IPS DF 4.7 (cell line): ENCODE measurements at regions not wholly inside any gene's neighbourhood (a gene's known extent, or its start where the extent isn't known, plus 50 kb on each side); places are given as distances from the start of the nearest gene placed in this dataset.

ENCODE experiments used
- DNase-seq: peaks from one replicate; pipeline ENCODE4 v3.0.0-alpha.2; 2013; ENCODE audit warnings: low spot score; ENCODE audit errors: extremely low read depth

DNA sequence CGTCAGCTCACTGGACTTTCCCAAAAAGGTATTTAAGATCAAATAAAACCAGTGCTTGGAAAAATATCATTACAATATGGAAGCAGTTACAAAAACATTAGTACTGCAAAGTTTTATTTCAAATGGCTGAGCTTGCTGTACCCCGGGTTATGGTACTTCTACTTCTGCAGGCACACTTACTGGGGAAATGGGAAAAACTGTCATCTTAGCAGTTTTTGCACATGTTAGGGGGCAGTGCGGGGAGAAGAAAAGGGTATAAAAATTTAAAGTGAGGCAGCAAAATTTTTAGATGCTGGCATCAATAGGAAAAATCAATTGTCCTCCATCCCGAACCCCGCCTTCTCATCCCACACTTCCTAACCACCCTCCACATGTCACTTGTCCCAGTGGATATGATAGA is 133.4 kb downstream of the ATG4C start:
- DNase-seq: no peak

DNA sequence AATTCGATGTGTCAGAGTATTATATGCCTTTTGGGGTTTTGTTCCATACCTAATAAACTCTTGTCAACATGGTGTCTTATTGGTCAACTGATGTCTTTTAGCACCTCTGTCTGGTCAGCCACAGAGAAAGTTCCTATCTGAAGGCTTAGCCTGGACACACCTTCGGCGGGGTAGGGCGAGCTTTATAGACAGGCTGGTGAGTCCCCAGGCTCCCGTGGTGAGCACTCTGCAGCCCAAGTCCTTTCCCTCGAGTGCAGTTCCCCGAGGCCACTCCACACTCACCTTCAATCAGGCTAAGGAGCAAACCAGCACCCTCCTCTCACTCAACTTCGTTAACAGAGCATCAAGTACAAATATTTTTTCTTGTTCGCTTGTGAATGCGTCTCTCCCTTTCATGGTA is 133.9 kb downstream of the ATG4C start:
- no peak for DNase-seq

DNA sequence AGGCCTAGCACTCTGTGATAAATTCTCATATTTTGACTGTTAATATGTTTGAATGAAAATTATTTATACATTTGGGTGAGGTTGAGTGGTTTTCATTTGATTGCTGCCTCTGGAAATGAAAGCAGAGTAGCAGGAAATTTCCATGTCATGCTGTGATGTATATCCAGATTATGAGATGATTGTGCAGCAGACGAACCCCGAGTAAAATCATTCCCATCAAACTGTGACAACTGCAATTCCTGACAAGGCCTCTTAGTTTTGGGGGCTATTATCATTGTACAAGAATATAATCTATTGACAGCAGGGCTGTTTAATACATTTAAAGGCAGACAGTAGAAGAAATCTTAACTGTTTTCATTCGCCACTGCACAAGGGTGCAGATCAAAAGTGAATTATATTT is 134.8 kb downstream of the ATG4C start:
- no peak for DNase-seq

DNA sequence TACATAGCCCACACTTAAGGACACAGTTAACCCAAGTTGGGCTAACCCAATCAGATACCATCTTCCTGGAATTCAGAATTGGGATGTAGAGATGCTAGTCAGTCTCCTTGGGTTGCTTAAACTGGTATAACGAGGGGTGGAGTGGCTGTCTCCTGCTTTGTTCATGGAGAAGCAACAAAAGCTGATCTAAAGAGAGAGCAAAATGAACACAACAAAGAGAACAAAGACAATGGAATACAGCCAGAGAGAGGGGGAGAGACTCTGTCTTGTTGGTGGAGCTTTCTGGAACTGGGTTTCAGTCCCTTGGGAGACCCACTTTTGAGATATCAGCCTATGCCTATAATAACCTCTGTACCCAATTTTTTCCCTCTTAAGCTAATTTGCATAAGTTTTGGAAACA is 138.1 kb downstream of the ATG4C start:
- no peak for DNase-seq

DNA sequence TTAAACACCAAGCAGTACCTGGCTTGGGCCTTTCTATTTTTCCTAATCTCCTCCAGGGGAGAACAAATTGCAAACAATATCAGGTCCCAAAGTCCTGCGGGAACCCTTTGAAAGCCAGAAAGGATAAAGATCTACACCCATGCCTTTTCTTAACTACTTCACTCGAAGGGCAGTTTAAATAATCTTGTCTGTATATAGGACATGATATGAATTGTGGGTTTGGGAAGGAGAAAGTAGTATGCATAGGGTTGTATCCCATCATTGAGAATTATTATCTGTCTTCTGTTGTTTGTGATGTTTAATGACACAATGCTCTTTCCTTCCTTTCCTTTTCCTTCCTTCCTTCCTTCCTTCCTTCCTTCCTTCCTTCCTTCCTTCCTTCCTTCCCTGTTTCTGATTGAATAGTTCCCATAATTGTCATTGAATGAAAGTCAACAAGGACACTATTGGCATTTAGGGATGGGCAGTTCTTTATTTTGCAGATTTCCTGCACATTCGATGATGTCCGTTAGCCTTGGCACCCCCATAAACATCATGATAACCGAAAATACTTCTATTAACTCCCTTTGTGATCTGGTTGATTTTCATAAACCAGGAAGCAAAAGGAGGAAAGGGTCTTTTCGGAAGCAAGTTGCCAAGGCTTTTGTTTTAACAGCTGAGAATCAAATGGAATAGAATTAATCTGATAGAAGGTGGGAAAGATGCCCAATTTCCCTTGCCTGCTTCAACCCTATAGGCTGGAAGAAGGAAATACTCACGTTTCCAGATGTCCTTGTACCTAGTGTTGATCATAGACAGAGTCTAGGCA is 141.3 kb downstream of the ATG4C start:
- DNase-seq: no peak

DNA sequence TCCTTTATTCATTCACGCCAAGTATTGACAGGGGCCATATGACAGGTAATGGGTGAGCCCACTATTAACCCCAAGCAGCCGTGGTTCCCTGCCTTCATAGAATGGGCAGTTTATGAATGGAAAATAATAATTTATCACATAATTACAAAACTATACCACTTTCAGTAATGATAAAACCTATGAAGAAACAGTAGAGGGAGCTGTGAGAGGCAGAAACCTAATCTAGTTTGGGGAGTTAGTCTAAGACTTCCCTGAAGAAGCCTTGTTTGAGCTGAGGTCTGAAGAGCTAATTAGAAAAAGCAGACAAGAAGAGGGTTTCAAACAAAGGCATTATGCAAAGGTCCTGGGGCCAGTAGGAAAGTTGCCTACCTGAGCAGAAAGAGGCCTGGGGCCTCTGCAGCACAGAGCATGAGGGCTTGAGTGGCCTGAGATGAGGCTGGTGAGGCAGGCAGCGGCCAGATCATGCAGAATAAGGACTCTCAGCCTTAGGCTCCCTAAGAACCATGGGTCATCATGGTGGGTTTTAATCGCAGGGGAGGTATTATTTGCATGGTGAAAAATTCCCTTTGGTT is 142.8 kb downstream of the ATG4C start:
- no peak for DNase-seq

DNA sequence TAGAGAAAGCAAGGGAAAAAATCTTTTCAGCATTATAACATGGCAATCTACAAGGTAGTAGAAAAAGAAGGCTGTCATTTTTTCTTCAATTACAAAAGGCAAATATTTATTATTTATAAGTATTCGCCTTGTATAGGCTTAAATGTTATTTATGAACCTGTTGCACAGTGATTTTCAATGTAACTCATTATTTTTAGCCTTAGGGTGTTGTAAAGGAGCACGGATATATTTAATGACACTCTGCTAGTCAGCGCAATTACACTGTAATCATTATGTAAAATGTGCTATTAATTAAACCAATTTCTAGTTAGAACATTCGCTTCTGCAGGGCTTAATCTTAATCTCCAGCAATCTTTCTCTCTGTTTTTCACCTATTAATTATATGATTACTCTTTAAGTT is 145.0 kb downstream of the ATG4C start:
- DNase-seq: no peak

DNA sequence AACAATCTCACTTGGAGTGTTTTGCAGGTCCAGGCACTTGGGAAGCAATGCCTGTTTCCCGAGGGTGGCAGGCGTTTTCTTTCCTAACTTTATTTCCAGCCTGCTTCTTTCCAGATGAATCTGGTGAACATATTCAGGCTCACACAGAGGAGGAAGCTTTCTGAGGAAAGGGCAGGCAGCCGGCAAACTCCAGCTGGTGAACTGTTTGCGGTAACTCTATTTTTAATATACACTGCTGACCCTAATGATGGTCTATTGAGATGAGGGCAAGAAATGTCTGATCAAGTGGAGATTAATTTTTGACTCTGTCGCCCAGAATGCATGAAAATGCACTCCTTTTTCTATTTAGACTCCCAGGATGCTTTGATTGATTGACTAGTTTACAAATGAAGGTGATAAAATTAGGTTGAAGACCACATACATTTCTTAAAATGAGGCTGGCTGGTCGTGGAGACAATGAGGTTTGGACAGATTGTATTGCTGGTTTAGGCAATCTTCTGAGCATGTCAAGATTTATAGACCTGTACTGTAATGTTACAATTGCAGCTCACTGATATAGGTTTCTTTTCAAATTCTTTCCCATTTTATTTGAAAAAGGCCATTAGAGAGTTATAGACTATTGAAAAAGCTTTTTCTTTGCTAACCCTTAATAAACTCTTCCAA is 153.8 kb downstream of the ATG4C start:
- DNase-seq: no peak

DNA sequence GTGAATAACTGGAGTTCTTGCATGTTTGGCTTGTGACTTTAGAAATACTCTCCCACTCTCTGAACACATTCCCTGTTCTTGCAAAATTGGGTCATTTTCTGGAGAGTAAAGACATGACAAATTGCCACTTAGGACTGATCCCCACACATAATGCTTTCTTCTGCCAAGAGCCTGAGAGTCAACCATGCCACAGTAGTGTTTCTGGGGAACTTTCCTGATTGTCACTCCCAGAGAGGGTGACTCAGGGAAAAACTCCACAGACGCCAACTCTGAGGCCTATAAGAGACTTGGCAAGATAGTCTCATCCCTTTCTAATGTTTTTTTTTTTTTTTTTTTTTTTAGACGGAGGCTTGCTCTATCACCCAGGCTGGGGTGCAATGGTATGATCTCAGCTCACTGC is 157.8 kb downstream of the ATG4C start:
- DNase-seq: no peak

DNA sequence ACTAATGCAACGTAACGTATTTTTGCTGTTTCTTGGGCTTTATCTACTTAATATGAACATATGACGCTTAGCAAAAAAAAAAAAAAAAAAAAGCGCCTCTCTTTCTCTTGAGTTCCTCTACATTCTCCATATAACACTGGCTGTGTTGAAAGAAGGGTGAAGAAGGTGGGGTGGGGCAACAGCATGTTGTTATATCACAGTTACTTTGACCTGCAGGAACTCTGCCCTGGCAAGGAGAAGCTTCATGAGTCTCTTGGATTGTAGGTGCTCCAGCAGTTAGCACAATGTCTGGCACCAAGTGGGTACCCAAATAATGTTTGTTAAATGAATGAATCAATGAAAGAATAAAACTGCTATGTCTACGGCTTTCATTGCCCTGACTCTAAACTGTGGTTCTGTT is 162.6 kb downstream of the ATG4C start:
- no peak for DNase-seq

DNA sequence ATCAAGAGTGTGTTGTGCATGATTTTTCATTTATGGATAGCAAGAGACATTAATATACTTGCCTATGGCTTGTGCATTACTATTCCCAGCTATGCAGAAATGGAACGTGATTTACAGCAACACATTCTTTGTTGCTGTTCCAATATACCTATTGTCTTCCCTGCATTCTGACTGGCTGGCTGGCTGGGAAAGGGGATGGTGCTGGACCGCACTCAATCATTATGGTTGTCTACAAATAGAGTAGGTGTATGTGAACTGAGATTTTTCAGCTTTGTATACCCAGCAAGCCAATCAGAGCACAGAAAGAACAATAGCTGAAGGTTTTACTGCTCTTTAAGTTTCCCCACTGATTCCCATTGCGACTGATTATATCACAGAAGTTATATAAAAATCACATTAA is 167.5 kb downstream of the ATG4C start:
- no peak for DNase-seq

DNA sequence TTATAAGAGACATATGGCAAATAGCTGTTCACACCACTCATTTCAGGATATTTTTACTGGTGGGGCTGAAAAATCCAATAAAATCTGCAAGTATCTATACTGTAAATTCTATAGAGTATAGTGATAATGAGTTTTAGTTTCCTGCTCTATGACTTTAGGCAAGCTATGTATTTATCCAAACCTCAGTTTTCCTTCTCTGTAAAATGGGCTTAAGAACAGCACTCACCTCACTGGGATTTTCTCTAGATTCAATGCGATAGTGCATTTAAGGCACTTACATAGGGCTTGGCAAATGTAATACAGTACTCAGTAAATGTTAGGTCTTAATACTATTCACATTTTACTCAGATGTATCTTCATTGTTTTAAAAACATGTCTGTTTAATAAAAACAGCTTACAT is 168.7 kb downstream of the ATG4C start:
- DNase-seq: no peak

DNA sequence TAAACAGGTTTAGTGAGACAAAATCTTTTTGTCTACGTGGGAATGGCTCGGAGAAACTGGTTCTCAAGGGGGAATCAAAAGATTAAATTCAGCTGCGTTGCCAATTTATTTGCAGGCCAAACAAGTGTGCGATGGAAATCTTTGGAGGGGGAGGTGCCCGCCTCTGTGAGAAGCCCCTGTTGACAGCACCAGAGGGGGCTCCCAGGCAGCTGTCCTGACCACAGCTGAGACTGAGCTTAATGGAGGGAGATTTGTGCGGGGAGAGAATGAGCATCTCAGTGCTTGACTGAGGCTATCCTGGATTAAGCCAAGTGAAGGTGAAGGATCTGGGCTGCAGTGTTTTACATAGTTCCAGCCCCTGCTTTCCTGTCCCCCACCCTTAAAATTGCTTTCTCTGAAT is 169.7 kb downstream of the ATG4C start:
- DNase-seq: no peak

DNA sequence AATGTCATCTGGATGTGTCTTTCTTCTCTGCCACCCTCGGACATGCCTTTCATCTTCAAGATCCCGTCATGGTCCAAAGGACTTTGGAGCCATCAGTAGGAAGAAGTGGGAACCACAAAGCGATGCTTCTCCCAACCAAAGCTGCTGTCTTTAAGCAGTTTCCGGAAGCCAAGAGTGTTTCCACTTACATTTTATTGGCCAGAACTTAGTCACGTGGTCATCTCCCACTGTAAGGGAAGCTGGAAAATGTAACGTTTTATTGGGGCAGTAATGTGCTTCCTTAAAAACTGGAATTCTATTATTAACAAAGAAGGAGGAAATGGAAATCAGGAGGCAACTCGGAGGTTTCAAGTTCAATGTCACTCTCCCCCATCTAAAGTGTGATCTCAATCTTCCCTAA is 170.8 kb downstream of the ATG4C start:
- DNase-seq: no peak

DNA sequence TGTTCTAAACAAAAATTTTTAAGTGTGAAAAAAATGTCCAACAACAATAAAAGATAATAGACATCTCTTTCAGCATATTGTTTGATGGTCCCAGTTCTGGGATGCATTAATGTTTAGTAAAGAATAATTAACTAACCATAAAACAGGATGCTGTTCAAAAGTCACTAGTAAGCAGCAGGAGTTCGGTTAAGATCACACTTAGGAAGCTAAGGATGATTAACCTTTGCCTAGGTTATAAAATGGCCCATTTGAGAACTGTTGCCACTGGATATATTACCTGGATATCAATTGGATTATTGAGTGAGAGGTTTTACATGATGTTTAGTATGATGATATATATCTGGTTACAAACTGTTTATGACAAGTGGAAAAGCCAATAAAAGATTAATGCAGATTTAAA is 171.7 kb downstream of the ATG4C start:
- DNase-seq: no peak

DNA sequence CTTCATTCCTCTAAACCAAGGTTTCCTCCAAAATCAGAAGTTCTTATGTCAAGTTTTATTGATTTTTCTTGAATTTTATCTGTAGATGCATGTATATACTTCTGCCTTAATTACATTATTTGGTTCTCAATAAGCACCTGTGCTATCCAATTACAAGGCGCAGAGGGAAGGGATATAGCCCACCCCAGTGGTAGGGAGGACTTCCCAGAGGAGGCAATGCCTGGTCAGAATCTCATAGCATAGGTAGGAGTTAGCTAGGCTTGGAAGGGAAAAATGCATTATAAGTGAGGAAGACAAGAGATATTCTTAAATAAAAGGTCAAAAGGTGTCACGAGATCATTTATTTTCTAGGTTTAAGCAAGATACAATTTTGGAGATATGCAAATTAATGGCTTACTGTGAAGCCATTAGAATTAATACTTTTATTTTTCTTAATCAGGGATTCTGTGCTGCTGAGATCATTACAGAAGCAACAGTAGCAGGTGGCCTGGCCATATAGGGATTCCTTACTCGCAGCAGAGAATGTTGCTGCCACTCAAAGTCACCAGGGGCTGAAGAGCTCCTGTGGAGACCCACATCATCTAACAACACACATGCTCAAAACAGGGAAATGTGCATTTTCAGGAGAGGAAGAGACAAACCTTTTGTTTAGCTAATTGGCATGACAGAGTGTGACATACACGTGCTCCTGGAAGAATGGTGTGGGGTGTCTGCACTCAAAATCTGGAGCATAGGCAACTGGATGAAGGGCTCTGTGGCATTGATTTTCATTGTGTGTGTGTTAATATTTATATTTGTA is 178.3 kb downstream of the ATG4C start:
- no peak for DNase-seq

DNA sequence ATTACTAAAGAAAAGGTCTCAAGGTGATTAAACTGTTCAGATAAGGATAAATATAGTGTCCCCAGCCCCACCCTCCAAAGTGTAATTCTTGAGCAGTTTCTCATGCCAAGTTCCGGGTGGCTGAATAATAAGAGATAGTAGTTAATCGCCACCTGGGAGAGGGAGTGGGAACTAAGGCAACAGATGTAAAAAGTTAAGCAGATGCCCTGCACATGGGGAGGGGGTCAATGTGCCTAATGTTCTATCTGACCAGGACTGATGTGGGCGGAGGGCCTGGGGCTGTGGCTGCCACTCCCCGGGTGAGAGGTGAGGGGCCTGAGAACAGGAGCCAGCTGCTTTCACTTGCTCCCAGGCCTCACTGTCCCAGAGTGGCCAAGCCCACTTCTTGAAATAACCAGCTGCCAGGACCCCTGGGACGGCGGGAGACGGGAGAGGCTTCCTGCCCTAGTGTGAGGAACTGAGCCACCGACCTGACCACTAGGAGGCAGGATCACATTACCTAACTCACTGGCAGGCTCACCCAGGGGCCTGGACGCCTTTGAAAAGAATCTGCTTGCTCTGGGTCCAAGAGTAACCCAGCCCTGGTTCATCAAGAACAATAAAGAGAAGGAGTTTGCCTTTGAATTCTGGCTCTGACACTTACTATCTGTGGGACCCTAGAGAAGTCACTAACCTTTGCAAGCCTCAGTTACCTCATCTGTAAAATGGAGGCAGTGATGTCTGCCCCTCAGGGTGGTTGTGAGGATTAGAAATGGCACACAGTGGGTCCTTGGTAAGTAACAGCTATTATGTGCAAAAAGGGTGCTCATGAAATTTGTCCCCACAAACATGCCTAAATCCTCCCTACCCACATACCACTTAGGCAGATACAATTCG is 179.2 kb downstream of the ATG4C start:
- DNase-seq: peak; percentile 78

DNA sequence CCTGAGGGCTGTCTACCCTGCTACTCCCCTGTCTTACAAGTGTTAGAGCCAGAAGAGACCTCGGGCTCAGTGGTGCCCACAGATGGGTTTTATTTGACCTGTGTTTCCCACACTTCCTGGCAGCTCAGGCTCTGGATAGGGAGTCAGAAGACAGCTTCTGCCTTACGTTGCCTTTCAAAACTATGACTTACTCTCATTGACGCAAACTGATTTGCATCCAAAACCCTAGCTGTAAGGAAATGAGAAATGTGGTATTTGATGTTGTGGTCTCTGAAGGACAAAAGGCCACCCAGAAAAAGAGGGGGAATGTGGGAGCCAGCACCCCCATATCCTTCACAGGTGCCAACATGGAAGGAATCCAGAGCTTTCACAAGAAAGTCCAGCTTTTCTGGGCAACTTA is 180.2 kb downstream of the ATG4C start:
- DNase-seq: no peak

DNA sequence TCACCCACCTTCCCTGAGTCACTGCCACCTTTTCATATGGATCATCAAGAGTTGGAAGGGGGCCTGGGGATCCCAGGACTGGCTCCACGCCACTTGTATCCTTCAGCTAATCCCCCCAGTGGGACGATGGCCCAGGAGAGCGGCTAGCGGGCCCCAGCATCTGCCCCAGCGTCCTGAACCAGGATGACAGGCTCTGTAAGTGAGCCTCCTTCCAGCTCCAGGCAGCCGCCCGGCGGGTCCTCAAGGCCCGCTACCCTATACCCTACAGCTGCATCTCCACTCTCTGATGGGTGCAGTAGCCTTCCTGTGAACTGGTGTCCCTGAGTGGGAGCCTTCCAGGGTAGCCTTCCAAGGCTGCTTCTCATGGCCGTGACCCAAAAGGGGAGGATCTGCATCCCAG is 183.1 kb downstream of the ATG4C start:
- no peak for DNase-seq

DNA sequence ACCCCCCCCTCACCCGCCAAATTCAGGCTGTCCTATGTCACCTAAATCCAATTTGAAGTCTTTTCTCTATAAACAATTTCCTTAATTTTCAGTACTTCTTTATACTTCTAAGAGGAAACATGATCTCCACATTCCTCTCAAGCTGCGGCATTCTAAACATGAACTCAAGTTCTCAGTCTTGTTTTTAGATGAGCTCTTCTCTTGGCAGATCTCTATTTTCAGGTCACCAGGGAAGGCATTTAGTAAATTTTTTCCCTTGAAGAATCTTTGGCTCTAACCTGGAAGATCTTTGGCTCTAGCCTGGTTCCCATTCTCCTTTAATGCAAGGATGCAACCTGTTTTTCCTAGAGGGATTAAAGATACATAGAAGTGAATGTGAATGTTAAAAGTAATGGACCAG is 193.4 kb downstream of the ATG4C start:
- DNase-seq: no peak

DNA sequence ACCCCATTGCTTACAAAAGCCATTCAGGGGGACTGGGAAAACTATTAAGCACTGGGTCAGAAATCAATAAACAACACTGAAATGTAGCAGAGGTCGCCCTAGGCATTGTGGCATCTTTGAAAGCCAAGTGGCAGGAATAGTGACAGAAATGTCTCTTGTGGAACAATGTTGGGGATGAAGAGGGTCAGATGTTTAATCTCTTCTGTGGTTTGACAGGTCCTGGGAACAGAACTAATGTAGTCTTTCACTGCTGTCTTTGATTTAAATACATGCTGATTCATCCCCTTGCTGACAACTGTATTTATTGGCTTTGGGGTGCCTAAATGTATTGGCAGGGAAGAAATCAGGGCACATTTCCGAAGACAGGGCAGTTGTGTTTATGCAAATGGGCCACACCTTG is 194.8 kb downstream of the ATG4C start:
- no peak for DNase-seq
